Femur (tissue), 1 donor: ENCODE measurements at regions not wholly inside any gene's neighbourhood (a gene's known extent, or its start where the extent isn't known, plus 50 kb on each side); places are given as distances from the start of the nearest gene placed in this dataset.

ENCODE experiments used
- DNase-seq: peaks from one replicate; pipeline ENCODE4 v3.0.0-alpha.2; 2017

DNA sequence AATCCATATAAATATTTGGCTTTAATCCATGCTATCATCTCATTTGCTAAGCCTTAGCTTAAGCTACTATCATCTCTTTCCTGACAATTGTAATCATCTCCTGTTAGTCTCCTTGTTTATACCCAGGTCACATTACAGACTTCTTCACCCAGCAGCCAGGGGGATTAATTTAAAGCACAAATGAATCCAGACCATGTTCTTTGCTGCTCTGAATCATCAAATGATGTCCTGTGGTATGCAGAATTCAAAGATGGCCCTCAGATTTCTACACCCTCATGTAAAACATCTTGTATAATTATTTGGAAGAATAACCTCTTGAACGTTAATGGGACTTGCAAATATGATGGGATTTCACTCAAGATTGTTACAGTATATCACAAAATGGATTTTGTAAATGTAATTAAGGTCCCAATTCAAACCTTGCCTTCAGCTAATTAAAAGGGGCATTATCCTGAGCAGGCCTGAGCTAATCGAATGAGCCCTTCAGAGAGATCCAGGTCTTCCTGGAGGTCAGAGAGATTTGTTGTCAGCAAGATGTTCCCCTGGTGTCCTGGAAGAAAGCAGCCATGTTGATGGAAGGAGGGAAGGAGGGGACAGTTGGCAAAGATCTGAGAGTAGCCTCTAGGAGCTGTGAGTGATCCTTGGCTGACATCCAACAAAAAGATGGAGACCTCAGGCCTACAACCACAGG is 241.1 kb upstream of the MMADHC start:
- no peak for DNase-seq

DNA sequence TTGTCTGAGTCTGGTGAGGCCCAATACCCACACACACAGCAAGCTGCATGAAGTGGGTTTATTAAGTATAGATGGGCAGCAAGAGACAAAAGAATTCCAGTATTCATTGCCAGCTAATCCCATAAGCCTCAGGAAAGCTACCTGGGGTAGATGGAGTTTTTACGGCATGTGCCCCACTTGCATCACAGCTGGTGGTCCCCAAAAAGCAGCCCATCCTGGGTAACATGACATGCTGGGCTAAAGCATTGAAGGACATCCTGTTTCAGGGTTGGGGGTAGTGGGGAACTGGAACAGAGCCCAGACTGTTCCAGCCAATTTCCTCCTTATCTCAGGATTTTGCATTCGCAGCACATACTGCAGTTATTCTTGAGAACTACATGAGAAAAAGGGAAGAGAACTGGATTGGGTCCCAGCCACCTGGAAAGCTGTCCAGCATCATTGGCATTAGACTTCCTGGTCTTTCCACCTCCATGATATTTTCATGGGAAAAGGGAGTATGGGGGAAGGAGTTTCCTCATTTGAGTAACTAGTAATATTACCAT is 240.1 kb upstream of the MMADHC start:
- DNase-seq: peak; percentile 19

DNA sequence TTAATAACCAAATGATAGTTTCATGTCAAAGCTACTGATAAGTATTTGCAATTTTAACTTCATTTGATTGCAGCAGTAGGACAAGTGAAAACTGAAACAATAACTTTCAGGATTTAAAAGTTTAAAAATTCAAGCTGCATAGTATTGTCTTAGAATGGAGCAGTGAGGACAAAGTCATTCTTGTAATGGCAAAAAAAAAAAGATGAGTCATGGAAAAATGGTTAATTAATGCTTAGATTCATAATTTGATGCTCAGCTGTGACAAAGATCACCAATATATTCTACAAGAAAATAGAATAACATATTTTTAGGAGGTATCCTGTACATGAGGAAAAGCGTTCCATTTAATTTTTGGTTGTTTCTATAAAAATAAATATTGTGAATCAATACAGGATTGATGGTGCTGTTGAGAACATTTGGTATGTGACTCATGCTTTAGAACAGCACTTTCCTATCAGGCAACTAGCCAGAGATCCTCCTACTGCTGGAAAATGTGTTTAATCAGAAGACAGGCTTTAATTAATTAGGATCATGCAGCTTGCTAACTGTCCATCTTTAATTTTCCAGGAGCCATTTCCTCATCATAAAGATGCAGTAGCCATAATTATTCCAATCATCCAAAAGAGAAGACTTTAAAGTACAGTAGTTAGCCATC is 239.0 kb upstream of the MMADHC start:
- DNase-seq: no peak

DNA sequence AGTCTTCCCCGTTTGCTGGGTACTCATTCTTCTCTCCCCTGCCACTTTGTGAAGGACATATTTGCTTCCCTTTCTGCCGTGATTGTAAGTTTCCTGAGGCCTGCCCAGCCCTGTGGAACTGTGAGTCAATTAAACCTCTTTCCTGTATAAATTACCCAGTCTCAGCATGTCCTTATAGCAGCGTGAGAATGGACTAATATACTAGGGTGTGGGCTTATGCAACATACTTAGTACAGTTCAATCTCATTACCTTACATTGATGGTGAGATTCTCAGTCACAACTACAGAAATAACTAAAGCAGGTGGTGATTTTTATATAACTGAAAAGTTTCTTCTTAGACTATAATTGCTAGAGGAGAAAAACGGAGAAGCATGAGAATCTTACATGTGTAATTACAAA is 237.9 kb upstream of the MMADHC start:
- DNase-seq: no peak

DNA sequence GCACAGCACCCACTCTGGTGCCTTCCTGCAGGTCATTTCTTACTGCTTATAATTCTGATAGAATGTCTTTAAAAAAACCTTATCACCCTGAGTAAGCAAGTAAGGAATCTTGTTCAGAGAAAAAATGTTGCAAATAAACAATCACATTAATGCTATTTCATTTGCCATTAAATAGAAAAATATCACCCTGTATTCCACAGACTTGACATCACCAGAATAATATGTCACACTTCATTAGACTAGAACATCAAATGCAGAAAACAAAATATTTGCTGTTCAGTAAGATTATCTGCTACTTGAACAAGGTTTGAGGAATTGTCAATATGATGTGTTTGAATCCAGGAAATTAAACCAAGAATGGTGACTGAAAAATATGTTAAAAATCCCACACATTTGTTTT is 236.6 kb upstream of the MMADHC start:
- DNase-seq: no peak

DNA sequence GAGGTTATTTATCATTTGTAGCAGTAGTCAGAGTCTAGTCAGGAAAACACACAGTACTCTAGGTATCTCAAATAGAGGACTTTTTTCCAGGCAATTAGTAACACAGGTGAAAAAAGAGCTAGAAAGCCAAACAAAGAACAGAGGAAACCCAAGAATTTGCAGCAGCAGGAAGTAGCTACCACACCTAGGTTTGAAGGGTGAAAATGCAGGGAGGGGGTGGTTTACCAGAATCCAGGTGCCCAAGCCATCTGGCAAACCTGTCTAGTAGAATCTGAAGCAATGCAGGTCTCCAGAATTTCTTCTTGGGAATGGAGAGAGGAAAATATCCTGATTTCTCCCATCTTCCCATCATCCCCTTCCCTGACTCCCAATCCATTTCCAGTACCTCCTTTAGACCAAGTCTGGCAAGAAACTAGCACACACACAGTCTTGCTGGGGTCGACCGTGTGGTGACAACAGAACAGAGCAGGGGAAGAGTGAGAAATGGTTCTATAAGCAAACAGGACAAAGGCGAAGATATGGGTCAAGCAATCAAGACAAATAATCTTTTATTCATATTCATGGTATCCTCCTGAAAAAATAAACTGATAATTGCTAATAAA is 231.9 kb upstream of the MMADHC start:
- no peak for DNase-seq

DNA sequence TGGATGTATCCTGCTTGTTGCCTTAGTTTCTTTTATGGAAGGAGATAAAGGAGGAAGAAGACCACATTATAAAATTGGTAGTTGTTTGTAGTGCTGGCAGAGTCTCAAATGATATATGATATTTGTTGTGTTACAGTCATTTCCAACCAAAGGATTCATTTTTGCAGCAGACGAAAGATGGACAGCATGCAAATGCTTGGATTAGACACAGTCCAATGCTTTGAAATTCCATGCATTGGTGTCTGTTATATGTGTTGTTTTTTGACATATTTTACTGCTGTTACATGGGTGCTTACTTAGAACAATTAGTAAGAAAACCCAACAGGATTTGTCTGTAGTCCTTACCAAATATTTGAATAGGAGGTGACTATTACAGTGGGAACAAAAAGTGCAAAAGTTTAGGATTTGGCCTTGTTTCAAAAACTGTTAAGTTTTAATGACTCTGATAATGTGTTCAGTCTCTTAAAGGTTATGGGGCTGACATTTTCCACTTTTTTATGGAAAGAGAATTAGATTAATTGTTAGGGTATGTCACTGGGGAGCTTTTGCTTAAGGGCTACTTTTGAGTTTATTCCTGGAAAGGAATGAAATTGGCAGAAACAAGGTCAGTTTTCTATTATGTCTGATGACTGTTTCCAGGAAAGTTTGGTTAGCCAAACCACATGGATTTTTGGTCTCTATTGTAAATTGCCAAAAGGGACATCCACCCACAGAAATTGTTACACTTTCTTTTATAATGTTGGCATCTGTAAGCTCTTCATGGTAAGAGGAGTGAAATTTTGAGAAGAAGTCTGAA is 229.4 kb upstream of the MMADHC start:
- DNase-seq: peak; percentile 25

DNA sequence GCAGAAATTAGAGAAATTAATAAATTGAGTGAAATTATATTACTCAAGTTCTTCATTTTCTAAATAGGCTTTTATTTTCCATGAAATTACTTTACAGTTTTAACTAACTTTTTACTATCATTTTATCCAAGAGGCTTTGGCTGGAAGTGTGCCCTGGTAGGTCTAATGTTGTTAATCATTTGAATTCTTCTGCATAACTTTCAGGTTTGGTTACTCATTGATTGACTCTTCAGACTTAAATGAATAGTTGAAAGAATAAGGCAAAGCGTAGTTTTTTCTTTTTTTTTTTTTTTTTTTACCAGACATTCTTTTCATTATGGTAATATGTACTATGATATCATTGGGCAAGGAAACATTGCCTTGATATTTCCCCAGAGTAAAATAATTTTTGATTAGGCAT is 228.4 kb upstream of the MMADHC start:
- DNase-seq: no peak

DNA sequence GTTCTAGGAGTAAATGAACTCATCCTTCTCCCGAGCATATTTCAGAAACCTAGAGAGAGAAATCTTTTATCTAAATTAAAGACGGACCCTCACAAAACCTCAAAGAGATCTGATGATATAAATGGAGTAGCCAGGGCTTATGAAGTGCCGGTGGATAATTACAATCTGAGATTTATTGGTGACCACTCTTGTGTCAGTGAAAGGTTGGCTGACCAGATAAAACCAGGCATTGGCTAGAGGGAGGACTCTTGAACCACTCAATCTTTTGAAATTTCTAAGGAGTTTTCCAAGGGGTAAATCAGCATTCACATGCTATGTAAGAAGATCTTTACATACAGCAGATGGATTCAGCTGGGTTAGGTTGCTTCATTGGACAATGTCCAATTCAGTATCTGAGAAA is 227.3 kb upstream of the MMADHC start:
- DNase-seq: no peak

DNA sequence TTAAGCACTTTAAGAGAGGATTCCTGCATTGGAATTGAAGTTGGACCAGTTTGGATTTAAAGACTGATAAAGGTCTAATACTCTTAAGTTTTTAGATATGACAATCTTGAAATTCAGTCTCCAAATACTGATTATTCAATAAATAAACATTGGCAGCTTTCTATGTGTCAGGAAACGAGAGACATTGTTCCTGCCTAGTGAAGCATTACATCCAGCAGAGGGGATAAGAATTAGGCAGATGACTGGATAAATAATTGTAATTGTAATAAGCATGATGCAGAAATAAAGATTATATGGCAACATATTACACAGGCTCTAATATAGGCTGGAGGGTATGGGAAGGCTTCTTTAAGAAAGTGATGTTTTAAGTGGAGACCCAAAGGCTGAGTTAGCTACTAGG is 226.5 kb upstream of the MMADHC start:
- no peak for DNase-seq

DNA sequence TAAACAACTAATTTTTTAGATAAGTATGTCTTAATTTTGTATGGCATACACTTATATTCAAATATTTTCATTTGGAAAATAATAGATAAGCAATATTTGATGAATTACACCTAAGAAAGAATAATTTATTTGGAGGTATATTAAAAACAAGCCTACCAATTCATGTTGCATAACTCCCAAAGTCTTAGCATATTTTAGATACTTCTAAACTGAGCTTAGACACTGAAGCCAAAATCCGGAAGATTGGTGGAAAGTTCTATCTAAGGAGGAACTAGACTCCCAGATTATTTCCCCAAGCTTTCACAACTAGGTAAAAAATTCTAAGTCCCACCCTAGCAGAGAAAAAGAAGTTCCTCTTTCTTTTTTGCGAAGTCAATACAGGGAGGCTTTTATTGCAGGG is 221.0 kb upstream of the MMADHC start:
- DNase-seq: no peak

DNA sequence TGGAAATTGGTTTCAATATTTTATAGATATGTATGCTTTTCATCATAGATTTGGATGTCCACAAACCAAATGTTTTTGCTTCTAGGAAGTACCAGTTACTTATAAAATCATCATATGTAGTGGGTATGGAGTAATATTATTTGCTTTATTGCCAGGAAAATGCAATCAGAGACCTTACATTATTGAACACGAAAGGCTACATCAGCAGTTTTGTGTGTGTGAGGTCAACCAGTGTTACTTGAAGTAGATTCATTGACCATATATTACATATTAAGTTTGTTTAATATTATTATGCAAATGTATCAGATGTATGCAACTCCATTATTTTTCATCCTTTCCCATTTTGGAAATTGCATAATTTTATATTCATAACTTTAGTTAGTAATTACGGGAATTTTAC is 219.1 kb upstream of the MMADHC start:
- DNase-seq: no peak

DNA sequence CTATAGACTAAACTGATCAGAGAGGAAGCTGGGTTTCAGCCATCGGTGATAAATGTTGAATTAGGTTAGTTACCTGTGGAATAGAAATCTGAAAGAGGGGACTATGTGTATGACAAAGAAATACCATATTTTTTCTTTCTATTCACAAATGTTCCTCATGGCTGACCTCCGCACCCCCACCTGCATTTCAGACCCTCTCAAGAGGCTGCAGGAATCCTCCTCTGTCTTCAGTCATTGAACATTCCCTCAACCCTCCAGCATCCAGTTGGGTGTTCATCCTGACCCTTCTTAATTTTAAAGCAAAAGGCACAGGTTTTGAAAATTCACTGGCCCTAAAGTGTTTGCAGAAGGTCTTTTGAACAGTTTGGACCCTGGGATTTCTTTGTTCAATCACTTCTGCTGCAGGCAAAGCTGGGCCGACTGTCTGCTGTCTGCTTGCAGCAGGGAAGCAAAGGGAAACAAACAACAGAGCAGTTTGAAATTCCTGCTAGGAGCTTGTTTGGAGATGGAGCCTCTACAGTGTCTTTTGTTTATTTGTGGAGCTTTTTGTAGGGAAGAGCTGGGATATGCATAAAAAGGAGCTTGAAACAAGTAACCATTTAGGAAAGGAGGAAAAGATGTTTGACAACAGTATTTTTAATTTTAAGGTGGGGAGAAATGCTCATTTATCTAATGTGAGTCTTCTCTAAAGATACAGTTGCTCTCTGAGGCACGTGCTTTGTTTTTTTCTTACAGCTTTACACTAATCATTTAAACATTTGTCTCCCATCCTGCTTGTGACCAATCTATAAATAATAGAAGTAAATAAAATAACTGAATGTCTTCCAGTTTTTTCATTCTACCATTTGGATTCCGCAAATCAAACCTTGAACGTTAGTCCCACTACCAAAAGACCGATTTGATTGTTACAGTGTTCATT is 213.3 kb upstream of the MMADHC start:
- DNase-seq: no peak

DNA sequence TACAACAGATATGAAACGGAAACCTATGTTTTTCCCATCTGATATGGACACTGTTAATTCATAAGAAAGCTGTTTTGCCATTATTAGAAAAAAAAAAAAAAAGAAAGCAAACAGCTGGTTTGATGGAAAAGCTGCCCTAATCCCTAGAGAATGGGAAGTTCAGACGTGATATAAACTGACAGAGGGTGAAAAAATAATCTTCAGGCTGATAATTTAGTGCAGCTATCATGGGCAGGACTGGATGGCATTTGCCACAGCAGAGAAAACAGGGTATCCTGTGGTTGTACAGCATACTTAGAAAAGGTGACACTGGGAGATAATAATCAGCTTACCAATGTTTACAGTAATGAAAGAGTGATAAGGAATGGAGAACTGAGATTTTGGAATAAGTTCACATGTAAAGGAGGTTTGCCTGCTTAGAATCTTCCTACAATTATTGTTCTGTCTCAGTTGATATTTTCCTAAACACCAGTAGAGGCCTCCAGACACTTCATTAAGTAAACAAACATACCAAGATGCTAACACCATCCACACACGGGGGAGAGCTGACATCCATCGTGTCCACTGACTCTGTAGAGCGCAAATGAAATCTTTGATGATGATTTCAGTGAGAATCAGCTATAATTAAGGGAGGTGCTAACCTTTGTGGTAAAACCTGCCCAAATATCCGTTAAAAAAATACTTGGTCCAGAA is 211.6 kb upstream of the MMADHC start:
- DNase-seq: peak; percentile 22

DNA sequence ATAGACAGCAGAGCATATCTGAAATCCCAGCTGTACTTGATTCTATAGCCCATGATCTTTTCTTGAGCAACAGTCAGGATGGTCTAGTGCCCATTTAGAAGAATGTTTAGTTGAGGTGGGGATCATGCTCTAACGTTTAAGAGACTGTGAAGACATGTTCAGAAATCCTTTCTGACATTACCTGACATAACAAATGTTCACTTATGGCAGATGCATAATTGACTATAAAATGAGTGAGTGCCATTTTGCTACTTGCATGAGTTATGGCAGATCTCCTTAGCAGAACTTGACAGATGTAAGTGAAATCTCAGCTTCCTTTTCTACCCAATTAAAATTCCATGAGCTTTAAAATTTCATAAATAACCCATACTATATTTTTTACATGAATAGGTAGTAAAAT is 209.5 kb upstream of the MMADHC start:
- DNase-seq: no peak

DNA sequence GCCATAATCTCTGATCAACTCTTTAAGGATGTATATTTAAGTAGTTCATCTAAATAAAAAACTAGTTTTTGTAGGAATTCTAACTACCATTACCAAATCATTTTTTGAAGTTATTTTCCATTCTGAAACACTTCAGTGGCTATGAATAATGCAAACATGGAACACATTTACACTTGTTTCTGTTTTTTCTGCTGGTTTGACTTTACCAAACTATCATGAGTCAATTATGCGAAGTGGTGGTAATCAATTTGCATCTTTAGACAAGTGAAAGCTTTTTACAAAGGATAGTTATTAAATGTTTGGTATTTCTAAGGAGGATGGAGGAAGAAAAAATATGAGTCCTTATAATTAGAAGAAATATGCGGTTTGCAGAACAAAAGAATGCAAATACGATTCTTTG is 202.0 kb upstream of the MMADHC start:
- no peak for DNase-seq

DNA sequence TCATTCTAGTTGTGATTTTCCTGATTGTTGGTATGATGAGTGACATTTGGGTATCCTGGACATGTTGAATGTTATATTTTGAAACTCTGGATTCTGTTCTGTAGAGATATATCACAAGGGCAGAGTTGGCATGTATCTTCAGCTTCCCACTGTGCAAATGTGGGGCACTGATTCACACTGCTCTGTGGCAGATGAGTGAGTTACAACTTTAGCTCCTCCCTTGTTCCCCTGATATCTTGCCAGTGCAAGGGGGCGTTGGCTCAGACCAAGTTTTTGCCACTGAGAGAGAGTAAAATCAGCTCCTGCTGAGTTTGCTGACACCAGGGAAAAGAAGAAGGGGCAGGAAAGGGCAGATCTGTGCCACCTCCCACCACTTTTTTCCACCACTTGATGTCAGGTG is 199.6 kb upstream of the MMADHC start:
- no peak for DNase-seq

DNA sequence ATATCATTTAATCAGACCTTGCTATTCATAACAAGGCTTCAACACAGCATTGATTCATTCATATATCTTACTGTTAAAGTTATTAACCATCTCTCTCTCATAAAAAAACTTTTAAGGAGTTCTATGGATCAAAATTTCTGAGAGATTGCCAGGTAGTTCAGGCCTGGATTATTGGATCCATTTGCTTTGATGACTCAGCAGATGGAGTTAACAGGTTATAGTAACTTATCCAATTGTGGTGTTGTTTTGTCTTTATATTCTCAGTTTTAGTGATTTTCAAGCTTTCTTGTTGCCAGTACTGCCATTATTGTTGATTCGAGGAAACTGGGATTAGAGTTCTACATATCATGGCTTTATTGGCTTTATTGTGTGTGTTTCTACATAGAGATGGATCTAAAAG is 195.7 kb upstream of the MMADHC start:
- DNase-seq: no peak

DNA sequence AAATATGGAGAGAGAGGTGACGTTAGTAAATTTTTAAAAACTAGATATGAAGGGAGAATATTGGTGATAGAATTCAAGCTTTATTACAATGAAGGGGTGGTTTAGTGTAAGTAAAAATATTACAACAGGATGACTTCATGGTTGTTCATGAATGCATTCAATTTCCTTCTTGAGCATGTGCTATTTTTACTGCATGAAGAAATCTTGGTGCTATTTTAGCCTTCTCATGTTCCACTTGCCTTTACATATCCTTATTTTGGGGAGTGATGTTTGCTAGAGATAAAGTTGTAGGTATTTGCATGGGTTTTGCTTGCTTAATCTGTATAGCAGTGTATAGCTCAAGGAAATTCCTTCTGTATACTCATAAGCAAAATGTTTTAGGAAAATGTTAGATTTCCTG is 195.0 kb upstream of the MMADHC start:
- no peak for DNase-seq

DNA sequence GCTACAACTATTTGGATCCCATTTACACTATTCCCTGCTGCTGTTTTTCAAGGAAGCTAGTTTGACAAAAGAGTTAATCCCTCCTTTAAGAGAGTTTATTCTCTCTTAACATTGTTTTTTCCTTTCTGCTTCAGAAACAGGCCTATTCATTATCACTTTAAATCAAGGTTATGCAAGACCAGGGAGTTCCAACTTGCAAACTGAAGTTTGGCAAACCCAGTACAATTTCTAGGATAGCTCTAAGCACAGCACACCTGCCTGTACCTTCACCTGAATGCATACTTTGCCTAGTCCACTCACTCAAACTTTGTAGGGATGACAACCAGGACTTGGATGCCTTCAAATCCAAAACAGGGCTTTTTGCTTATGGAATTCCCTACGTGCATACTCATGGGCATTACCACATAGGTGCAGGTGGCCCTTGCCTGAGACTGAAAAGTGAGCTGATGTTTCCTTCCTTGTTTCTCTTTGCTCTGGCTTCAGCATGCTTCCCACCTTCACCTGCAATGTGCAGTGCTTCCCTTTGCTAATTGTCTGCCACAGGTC is 193.8 kb upstream of the MMADHC start:
- DNase-seq: no peak

DNA sequence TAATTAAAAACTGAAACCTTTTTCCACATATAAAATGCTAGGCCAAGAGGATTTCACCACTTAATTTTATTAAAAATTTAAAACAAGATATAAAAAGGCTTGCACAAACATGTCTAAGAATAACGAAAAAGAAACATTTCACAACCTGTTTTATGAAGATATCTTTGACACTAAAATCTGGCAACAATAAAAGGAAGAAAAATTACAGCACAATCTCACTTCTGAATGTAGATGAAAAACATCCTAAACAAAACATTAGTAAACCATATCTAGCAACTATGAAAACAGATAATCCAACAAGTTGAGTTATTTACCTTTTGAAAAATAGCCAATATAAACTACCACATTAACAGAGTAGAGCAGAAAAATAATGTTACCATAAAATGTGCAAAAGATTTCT is 185.4 kb upstream of the MMADHC start:
- DNase-seq: no peak
